HEK293 (cell line): ENCODE measurements at regions not wholly inside any gene's neighbourhood (a gene's known extent, or its start where the extent isn't known, plus 50 kb on each side); places are given as distances from the start of the nearest gene placed in this dataset.

ENCODE experiments used
- ZNF114 ChIP-seq: fragments of 450-650 bp; formaldehyde crosslinking; IDR thresholded peaks from 2 replicates; pipeline ENCODE4 v1.5.0; 2017; ENCODE audit warnings: missing biosample characterization, missing genetic modification characterization
- TF ChIP-seq, protein P1 (sequence below): fragments of 450-650 bp; formaldehyde crosslinking; IDR thresholded peaks from 2 replicates; pipeline ENCODE4 v1.5.1; 2016; ENCODE audit warnings: missing biosample characterization, missing genetic modification characterization

DNA sequence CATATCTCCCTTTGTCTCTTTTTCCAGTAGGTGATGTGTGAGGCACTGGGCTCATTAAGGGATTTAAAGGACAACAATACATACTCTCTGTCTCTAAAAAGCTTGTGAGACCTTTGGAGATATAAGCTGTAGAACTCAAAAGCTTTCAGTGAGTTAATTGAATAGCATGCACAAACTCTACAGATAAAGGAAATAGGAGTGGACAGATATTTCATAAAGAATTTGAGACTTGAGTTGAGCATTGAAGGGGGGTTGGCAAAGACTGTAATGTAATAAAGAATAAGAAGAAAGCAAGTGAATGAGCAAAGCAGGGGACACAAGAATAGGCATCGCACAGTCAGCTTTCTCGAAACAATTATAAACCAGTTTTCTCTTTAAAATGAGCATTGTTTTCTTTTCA is 583.4 kb upstream of the DPPA4 start:
- TF ChIP-seq, protein P1, sequence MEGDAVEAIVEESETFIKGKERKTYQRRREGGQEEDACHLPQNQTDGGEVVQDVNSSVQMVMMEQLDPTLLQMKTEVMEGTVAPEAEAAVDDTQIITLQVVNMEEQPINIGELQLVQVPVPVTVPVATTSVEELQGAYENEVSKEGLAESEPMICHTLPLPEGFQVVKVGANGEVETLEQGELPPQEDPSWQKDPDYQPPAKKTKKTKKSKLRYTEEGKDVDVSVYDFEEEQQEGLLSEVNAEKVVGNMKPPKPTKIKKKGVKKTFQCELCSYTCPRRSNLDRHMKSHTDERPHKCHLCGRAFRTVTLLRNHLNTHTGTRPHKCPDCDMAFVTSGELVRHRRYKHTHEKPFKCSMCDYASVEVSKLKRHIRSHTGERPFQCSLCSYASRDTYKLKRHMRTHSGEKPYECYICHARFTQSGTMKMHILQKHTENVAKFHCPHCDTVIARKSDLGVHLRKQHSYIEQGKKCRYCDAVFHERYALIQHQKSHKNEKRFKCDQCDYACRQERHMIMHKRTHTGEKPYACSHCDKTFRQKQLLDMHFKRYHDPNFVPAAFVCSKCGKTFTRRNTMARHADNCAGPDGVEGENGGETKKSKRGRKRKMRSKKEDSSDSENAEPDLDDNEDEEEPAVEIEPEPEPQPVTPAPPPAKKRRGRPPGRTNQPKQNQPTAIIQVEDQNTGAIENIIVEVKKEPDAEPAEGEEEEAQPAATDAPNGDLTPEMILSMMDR = no peak
- TF ChIP-seq ZNF114 (tag by site-specific recombination) = no peak
